GM12875 (cell line): ENCODE measurements at regions not wholly inside any gene's neighbourhood (a gene's known extent, or its start where the extent isn't known, plus 50 kb on each side); places are given as distances from the start of the nearest gene placed in this dataset.

Source experiments
- H3K4me3 ChIP-seq: one replicate; pipeline ENCODE4 v1.5.1; 2011; ENCODE audit warnings: low read depth, low read length, control low read depth
- CTCF ChIP-seq: IDR thresholded peaks from 2 replicates; pipeline ENCODE4 v1.5.1; 2011; ENCODE audit warnings: low read depth, mild to moderate bottlenecking, control low read depth, inconsistent platforms, low read length, moderate library complexity, borderline replicate concordance; ENCODE audit not compliant: insufficient read depth

- TF ChIP-seq CTCF, result no peak
- no peak overlapping the region for H3K4me3 ChIP-seq
These were observed 81.7 kb upstream of the CTAGE1 start for GRCh38 chr18:22499421-22499820.

- no peak for TF ChIP-seq CTCF
- H3K4me3 ChIP-seq, result no peak overlapping the region
These were observed 86.1 kb upstream of the CTAGE1 start for GRCh38 chr18:22503803-22504202.

- no peak for TF ChIP-seq CTCF
- no peak overlapping the region for H3K4me3 ChIP-seq
These were observed 86.7 kb upstream of the CTAGE1 start for GRCh38 chr18:22504251-22505030.

- H3K4me3 ChIP-seq, result no peak overlapping the region
- no peak for TF ChIP-seq CTCF
These were observed 87.5 kb upstream of the CTAGE1 start for GRCh38 chr18:22505141-22505591.

- TF ChIP-seq CTCF, result no peak
- no peak overlapping the region for H3K4me3 ChIP-seq
These were observed 89.3 kb upstream of the CTAGE1 start for GRCh38 chr18:22507055-22507454.

- H3K4me3 ChIP-seq, result no peak overlapping the region
- TF ChIP-seq CTCF, result no peak
These were observed 91.7 kb upstream of the CTAGE1 start for GRCh38 chr18:22509423-22509822.

GRCh38 chr18:22510697-22511096, 93.0 kb upstream of the CTAGE1 start:
- no peak overlapping the region for H3K4me3 ChIP-seq
- TF ChIP-seq CTCF, result no peak
